ENCODE measurements at regions not wholly inside any gene's neighbourhood (a gene's known extent, or its start where the extent isn't known, plus 50 kb on each side); places are given as distances from the start of the nearest gene placed in this dataset.

- no peak overlapping the region for H3K27ac ChIP-seq
- no peaks in the 10 kb centered on the region for H3K4me1 ChIP-seq
- H3K27me3 ChIP-seq (ENCODE audit: control insufficient read depth, insufficient read depth, low read length): no peaks in the 10 kb centered on the region
- no peaks in the 10 kb centered on the region for H3K79me2 ChIP-seq
- TF ChIP-seq CTCF (IDR thresholded peaks at IDR 0.05): no peak
- H3K9ac ChIP-seq: no peak overlapping the region
- H2AFZ ChIP-seq: no peak overlapping the region
- no peaks in the 10 kb centered on the region for H3K36me3 ChIP-seq (ENCODE audit: control insufficient read depth, insufficient read depth, low read length)
- no peak overlapping the region for H3K4me3 ChIP-seq (ENCODE audit: low read depth, low read length)
- H3K9me3 ChIP-seq (ENCODE audit: control insufficient read depth, low read length): no peaks in the 10 kb centered on the region
- no peak overlapping the region for H3K4me2 ChIP-seq (ENCODE audit: low read length)
These were observed 192.8 kb upstream of the IZUMO3 start for GRCh38 chr9:24738421-24738961.

GRCh38 chr9:24731754-24732153 lies 186.1 kb upstream of the IZUMO3 start:
- H3K36me3 ChIP-seq (ENCODE audit: control insufficient read depth, insufficient read depth, low read length): no peaks in the 10 kb centered on the region
- no peaks in the 10 kb centered on the region for H3K79me2 ChIP-seq
- TF ChIP-seq CTCF (IDR thresholded peaks at IDR 0.05): no peak
- H3K9ac ChIP-seq: no peak overlapping the region
- no peaks in the 10 kb centered on the region for H3K9me3 ChIP-seq (ENCODE audit: control insufficient read depth, low read length)
- no peak overlapping the region for H3K4me2 ChIP-seq (ENCODE audit: low read length)
- no peak overlapping the region for H3K27ac ChIP-seq
- no peak overlapping the region for H3K4me3 ChIP-seq (ENCODE audit: low read depth, low read length)
- no peaks in the 10 kb centered on the region for H3K4me1 ChIP-seq
- H3K27me3 ChIP-seq (ENCODE audit: control insufficient read depth, insufficient read depth, low read length): no peaks in the 10 kb centered on the region
- H2AFZ ChIP-seq: no peak overlapping the region

GRCh38 chr9:24721621-24722020 lies 175.9 kb upstream of the IZUMO3 start:
- H3K27ac ChIP-seq: no peak overlapping the region
- no peaks in the 10 kb centered on the region for H3K4me1 ChIP-seq
- no peak overlapping the region for H2AFZ ChIP-seq
- no peaks in the 10 kb centered on the region for H3K27me3 ChIP-seq (ENCODE audit: control insufficient read depth, insufficient read depth, low read length)
- H3K4me3 ChIP-seq (ENCODE audit: low read depth, low read length): no peak overlapping the region
- H3K4me2 ChIP-seq (ENCODE audit: low read length): no peak overlapping the region
- H3K79me2 ChIP-seq: no peaks in the 10 kb centered on the region
- no peak overlapping the region for H3K9ac ChIP-seq
- H3K9me3 ChIP-seq (ENCODE audit: control insufficient read depth, low read length): no peaks in the 10 kb centered on the region
- TF ChIP-seq CTCF (IDR thresholded peaks at IDR 0.05): no peak
- no peaks in the 10 kb centered on the region for H3K36me3 ChIP-seq (ENCODE audit: control insufficient read depth, insufficient read depth, low read length)

- H3K79me2 ChIP-seq: no peaks in the 10 kb centered on the region
- H2AFZ ChIP-seq: no peak overlapping the region
- no peak overlapping the region for H3K27ac ChIP-seq
- no peak for TF ChIP-seq CTCF (IDR thresholded peaks at IDR 0.05)
- H3K4me3 ChIP-seq (ENCODE audit: low read depth, low read length): no peak overlapping the region
- H3K4me2 ChIP-seq (ENCODE audit: low read length): no peak overlapping the region
- no peaks in the 10 kb centered on the region for H3K4me1 ChIP-seq
- H3K9me3 ChIP-seq (ENCODE audit: control insufficient read depth, low read length): no peaks in the 10 kb centered on the region
- H3K9ac ChIP-seq: no peak overlapping the region
- no peaks in the 10 kb centered on the region for H3K27me3 ChIP-seq (ENCODE audit: control insufficient read depth, insufficient read depth, low read length)
- no peaks in the 10 kb centered on the region for H3K36me3 ChIP-seq (ENCODE audit: control insufficient read depth, insufficient read depth, low read length)
These were observed 166.5 kb upstream of the IZUMO3 start for GRCh38 chr9:24712206-24712605.

GRCh38 chr9:24708814-24709213 lies 163.1 kb upstream of the IZUMO3 start:
- H2AFZ ChIP-seq: no peak overlapping the region
- H3K36me3 ChIP-seq (ENCODE audit: control insufficient read depth, insufficient read depth, low read length): no peaks in the 10 kb centered on the region
- no peaks in the 10 kb centered on the region for H3K4me1 ChIP-seq
- H3K9me3 ChIP-seq (ENCODE audit: control insufficient read depth, low read length): no peaks in the 10 kb centered on the region
- H3K4me3 ChIP-seq (ENCODE audit: low read depth, low read length): no peak overlapping the region
- H3K27me3 ChIP-seq (ENCODE audit: control insufficient read depth, insufficient read depth, low read length): no peaks in the 10 kb centered on the region
- no peak for TF ChIP-seq CTCF (IDR thresholded peaks at IDR 0.05)
- no peak overlapping the region for H3K9ac ChIP-seq
- H3K27ac ChIP-seq: no peak overlapping the region
- H3K4me2 ChIP-seq (ENCODE audit: low read length): no peak overlapping the region
- no peaks in the 10 kb centered on the region for H3K79me2 ChIP-seq
